GM12872 (cell line): ENCODE measurements at regions not wholly inside any gene's neighbourhood (a gene's known extent, or its start where the extent isn't known, plus 50 kb on each side); places are given as distances from the start of the nearest gene placed in this dataset.

ENCODE experiments used
- CTCF ChIP-seq: IDR thresholded peaks from 3 replicates; pipeline ENCODE4 v1.5.1; 2011; ENCODE audit warnings: low read depth, mild to moderate bottlenecking, low read length, moderate library complexity; ENCODE audit not compliant: insufficient read depth

GRCh38 chr2:176461809-176462670 lies 192.8 kb downstream of the MTX2 start:
- no peak for TF ChIP-seq CTCF

GRCh38 chr2:176463546-176463945 lies 194.3 kb downstream of the MTX2 start:
- TF ChIP-seq CTCF = no peak

GRCh38 chr2:176464886-176465564 lies 195.8 kb downstream of the MTX2 start:
- TF ChIP-seq CTCF = no peak

GRCh38 chr2:176466918-176467452 lies 197.7 kb downstream of the MTX2 start:
- no peak for TF ChIP-seq CTCF

GRCh38 chr2:176467595-176467994 lies 198.4 kb downstream of the MTX2 start:
- TF ChIP-seq CTCF = no peak

- TF ChIP-seq CTCF = no peak
Observed at GRCh38 chr2:176468457-176469113, 199.3 kb downstream of the MTX2 start.

GRCh38 chr2:176470713-176471112 lies 201.5 kb downstream of the MTX2 start:
- no peak for TF ChIP-seq CTCF
